ENCODE measurements at regions not wholly inside any gene's neighbourhood (a gene's known extent, or its start where the extent isn't known, plus 50 kb on each side); places are given as distances from the start of the nearest gene placed in this dataset.

GRCh38 chr12:114232187-114232586 lies 173.8 kb downstream of the TBX5 start:
- TF ChIP-seq EZH2 (IDR thresholded peaks at IDR 0.05; ENCODE audit: borderline replicate concordance, low read depth, low read length, poor library complexity, severe bottlenecking) (no peak), CTCF (conservative IDR thresholded peaks at IDR 0.05; ENCODE audit: low read depth, low read length) (no peak)

Data from A673 (cell line).